ENCODE measurements at regions not wholly inside any gene's neighbourhood (a gene's known extent, or its start where the extent isn't known, plus 50 kb on each side); places are given as distances from the start of the nearest gene placed in this dataset.

DNA sequence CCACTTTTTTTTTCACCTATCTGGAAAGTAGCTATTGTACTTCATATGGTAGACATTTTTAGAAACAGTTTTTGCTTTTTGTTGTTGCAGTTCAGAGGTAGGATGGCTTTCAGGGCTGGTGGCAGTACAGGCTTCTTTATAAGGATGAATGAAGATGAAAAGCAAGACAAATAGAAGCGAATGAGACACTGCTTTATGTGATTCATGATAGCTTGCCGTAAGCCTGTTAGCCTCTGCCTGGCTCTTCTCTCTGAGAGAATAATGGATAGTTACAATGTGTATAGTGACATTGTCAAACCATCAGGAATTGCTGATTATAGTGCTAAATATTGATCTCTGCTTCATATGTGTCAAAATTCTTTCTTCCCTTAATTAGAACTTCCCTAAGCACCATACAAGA, 173.7 kb downstream of the NR4A2 start:
- TF ChIP-seq, protein P1, sequence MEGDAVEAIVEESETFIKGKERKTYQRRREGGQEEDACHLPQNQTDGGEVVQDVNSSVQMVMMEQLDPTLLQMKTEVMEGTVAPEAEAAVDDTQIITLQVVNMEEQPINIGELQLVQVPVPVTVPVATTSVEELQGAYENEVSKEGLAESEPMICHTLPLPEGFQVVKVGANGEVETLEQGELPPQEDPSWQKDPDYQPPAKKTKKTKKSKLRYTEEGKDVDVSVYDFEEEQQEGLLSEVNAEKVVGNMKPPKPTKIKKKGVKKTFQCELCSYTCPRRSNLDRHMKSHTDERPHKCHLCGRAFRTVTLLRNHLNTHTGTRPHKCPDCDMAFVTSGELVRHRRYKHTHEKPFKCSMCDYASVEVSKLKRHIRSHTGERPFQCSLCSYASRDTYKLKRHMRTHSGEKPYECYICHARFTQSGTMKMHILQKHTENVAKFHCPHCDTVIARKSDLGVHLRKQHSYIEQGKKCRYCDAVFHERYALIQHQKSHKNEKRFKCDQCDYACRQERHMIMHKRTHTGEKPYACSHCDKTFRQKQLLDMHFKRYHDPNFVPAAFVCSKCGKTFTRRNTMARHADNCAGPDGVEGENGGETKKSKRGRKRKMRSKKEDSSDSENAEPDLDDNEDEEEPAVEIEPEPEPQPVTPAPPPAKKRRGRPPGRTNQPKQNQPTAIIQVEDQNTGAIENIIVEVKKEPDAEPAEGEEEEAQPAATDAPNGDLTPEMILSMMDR (IDR thresholded peaks at IDR 0.05), result no peak
- TF ChIP-seq POLR2A (IDR thresholded peaks at IDR 0.05) (no peak), EP300 (IDR thresholded peaks at IDR 0.05) (no peak), POLR2AphosphoS5 (IDR thresholded peaks at IDR 0.05) (no peak)
